ENCODE measurements at regions not wholly inside any gene's neighbourhood (a gene's known extent, or its start where the extent isn't known, plus 50 kb on each side); places are given as distances from the start of the nearest gene placed in this dataset.

- TF ChIP-seq CTCF (conservative IDR thresholded peaks at IDR 0.05; ENCODE audit: low read depth in 2 of 2) (no peak), REST (IDR thresholded peaks at IDR 0.05; ENCODE audit: unreplicated experiment) (no peak), POLR2AphosphoS5 (IDR thresholded peaks at IDR 0.05; ENCODE audit: low read depth) (no peak), EZH2 (IDR thresholded peaks at IDR 0.05; ENCODE audit: low read depth, unreplicated experiment) (no peak), NANOG (IDR thresholded peaks at IDR 0.05; ENCODE audit: borderline replicate concordance) (no peak), EZH2phosphoT487 (IDR thresholded peaks at IDR 0.05; ENCODE audit: unreplicated experiment) (no peak), ZNF331 (CRISPR knock-in tag; IDR thresholded peaks at IDR 0.05; ENCODE audit: low read depth) (no peak), STAT1 (IDR thresholded peaks at IDR 0.05; ENCODE audit: unreplicated experiment) (no peak), JUNB (IDR thresholded peaks at IDR 0.05; ENCODE audit: unreplicated experiment) (no peak), CREB1 (CRISPR knock-in tag; IDR thresholded peaks at IDR 0.05; ENCODE audit: low read depth) (no peak), ZNF114 (CRISPR knock-in tag; IDR thresholded peaks at IDR 0.05) (no peak), ZNF462 (CRISPR knock-in tag; IDR thresholded peaks at IDR 0.05) (no peak), ETS1 (IDR thresholded peaks at IDR 0.05) (no peak)
These were observed 253.7 kb downstream of the HNMT start for GRCh38 chr2:138217975-138218374.

Data from GM23338 (cell line).